SK-N-DZ (cell line): ENCODE measurements at regions not wholly inside any gene's neighbourhood (a gene's known extent, or its start where the extent isn't known, plus 50 kb on each side); places are given as distances from the start of the nearest gene placed in this dataset.

Experiments used
- DNase-seq: peaks from one replicate; pipeline ENCODE4 v3.0.0-alpha.2; 2015; ENCODE audit warnings: low spot score

DNA sequence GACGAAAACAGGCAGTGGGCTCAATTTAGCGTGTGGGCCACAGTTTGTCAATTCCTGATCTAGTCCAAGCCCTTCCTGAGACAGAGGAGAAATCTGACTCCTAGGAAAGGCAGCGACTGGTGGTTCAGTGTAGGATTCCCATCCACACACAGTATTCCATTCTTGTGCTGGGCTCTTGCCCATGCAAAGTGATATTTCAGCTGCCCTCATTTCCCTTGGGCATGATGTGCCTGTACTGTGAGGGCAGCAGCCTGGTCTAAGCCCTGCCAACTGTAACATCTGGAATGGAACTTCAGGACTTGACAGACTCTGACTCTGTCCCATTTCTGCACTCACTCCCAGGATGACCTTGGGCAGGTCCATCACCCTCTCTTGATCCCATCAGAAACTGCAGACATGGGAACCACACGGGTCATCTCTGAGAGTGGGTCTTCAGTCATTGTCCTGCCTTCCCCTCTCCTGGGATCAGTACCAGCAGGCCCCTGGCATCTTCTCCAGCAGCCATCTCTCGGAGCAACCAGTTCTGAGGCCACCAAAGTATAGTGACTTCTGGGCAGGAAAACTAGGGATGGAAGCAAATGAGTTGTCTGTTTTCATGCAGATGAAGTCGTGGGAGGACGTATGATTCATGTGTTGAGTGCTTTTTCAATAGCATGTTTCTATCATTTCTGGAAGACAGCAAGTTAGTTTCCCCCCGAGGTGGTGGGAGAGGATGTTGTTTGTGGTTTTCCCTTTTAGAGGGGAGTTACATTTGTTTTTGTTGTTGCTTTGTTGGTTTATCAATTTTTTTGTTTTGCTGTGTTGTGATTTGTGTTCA is 54.2 kb upstream of the BCL2L14 start:
- no peak for DNase-seq

DNA sequence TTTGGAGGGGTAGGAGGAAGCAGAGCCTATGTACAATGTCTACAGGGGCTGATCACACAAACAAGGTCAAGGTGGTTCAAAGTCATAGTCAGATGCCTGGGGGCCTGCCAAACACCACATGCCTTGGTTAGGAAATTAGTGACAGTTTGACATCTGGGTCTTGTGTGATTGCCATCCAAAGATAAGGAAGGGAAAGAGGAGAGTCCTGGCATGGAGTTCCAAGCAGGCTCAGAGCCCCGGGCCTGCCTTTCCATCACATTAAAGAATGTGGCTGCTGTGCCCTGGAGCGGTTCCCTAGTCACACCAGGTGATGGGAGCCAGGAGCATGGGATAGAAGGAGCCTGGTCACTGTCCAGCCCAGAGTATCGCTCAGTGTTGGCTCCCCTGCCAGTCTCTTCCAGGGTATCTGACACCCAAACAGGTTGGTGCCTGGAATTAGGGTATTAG is 53.6 kb upstream of the BCL2L14 start:
- DNase-seq, result peak; percentile 67

DNA sequence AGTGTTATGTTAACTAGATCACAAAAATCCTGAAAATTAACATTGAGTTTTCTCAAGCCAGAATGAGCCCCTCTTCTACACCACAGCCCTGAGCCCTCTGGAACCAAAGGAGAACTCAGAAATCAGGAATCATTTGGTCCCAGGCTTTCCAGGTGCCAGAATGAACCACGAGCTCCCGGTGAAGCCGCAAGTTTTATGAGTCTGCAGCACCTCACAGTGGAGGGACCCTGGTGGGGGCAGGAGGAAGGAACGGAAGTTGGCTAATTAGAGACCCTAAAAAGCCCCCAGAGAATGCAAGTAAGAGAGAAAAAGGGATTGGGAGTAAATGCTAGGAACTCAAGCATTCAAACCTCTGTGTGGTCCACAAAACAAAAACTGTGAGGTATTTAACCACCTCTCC is 52.9 kb upstream of the BCL2L14 start:
- DNase-seq, result peak; percentile 33

DNA sequence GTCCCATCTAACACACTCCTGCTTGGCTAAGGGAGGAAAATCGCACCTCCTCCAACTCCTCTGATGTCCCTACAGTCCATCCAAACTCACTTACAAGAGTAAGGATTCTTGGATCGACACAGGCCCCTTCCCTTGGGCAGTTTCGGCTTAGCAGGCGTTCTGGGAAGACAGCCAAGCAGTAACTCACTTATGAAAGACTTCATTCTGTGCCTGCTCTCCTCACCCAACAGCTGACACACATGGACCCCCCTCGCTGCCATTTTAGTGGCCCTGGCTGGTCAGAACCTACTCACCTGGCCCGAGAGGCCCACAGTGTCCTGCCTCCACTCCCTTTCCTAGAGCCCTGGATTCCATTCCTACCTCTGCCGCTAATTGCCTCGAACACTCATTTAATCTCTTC is 52.3 kb upstream of the BCL2L14 start:
- no peak for DNase-seq

DNA sequence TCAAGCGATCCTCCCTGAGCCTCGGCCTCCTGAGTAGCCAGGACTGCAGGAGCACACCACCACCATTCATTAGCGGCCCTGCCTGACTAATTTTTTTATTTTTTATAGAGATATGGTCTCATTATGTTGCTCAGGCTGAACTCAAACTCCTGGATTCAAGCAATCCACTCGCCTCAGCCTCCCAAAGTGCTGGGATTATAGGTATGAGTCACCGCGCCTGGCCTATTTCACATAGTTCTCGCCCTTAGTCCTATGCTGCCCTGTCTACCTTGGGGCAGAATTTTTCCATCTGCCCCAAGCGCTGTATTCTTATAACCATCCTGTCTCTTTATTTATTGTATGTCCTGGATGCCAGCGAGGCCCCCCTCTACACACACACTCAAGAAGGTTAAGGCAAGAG is 50.9 kb upstream of the BCL2L14 start:
- no peak for DNase-seq

DNA sequence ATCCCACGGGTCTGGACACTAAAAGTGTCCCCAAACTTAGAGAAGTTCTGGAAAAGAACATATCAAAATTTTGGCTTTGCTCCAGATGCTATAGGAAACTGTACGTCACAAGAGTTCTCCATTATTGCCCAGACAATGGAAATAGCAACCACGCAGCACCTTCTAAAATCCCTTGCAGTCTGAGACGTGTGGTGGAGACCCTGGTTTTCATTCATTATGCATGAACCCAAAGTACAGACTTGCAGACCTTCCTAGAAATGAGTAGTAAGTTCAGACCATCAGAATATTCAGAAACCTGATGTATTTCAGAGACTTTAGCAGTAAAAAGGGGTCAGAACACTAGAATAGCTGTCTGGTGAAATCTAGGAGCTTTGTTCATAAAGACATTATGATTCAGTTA is 50.0 kb upstream of the BCL2L14 start:
- no peak for DNase-seq
